ENCODE measurements at regions not wholly inside any gene's neighbourhood (a gene's known extent, or its start where the extent isn't known, plus 50 kb on each side); places are given as distances from the start of the nearest gene placed in this dataset.

- TF ChIP-seq CTCF (IDR thresholded peaks at IDR 0.05): no peak
- no peak for TF ChIP-seq POLR2A (IDR thresholded peaks at IDR 0.05)
- Histone ChIP-seq H3K4me1 (no peaks in the 10 kb centered on the region), H3K36me3 (replicated peaks in 1 of 2; ENCODE audit: insufficient read depth in 1 of 2, low read depth in 2 of 2) (no peaks in the 10 kb centered on the region), H3K9me3 (no peaks in the 10 kb centered on the region), H3K4me3 (no peak overlapping the region), H3K27me3 (peaks cover 0 to 10% of the 10 kb centered on the region in 2 donors), H3K27ac (no peak overlapping the region)
- ATAC-seq: no peak
- intact Hi-C loops (cut with DNase I): no loop called here
- 65 to 77% methylated on average over 8 to 11 of the region's 15 CpGs for WGBS, 2 donors
- no peak for DNase-seq
Measured at GRCh38 chr5:2094616-2094995, 211.9 kb upstream of the IRX4 start.

GRCh38 chr5:2093859-2094615 lies 211.3 kb upstream of the IRX4 start:
- intact Hi-C loops (cut with DNase I): no loop called here
- DNase-seq: no peak
- no peaks in the 10 kb centered on the region for H3K4me1 ChIP-seq
- no peak overlapping the region for H3K4me3 ChIP-seq
- ATAC-seq: peak; percentile 53
- H3K27ac ChIP-seq: no peak overlapping the region
- TF ChIP-seq POLR2A (IDR thresholded peaks at IDR 0.05) (no peak), CTCF (IDR thresholded peaks at IDR 0.05) (no peak)
- H3K9me3 ChIP-seq: no peaks in the 10 kb centered on the region
- WGBS, 2 donors: 75 to 79% methylated on average over 24 of the region's 24 CpGs
- H3K36me3 ChIP-seq (replicated peaks in 1 of 2; ENCODE audit: insufficient read depth in 1 of 2, low read depth in 2 of 2): no peaks in the 10 kb centered on the region
- peaks cover 0 to 10% of the 10 kb centered on the region in 2 donors for H3K27me3 ChIP-seq

GRCh38 chr5:2091921-2092320 lies 209.2 kb upstream of the IRX4 start:
- H3K4me1 ChIP-seq: no peaks in the 10 kb centered on the region
- no peak overlapping the region for H3K27ac ChIP-seq
- ATAC-seq (no peak), DNase-seq (no peak)
- TF ChIP-seq CTCF (IDR thresholded peaks at IDR 0.05): no peak
- TF ChIP-seq POLR2A (IDR thresholded peaks at IDR 0.05): no peak
- H3K36me3 ChIP-seq (replicated peaks in 1 of 2; ENCODE audit: insufficient read depth in 1 of 2, low read depth in 2 of 2): no peaks in the 10 kb centered on the region
- no peaks in the 10 kb centered on the region for H3K9me3 ChIP-seq
- 49 to 54% methylated on average over 4 of the region's 4 CpGs for WGBS, 2 donors
- H3K27me3 ChIP-seq: peaks cover 0 to 8% of the 10 kb centered on the region in 2 donors
- intact Hi-C loops (cut with DNase I): no loop called here
- no peak overlapping the region for H3K4me3 ChIP-seq

- Histone ChIP-seq H3K36me3 (replicated peaks in 1 of 2; ENCODE audit: insufficient read depth in 1 of 2, low read depth in 2 of 2) (no peaks in the 10 kb centered on the region), H3K4me3 (no peak overlapping the region), H3K4me1 (no peaks in the 10 kb centered on the region), H3K27me3 (no peaks in the 10 kb centered on the region), H3K27ac (no peak overlapping the region), H3K9me3 (no peaks in the 10 kb centered on the region)
- TF ChIP-seq POLR2A (IDR thresholded peaks at IDR 0.05) (no peak), CTCF (IDR thresholded peaks at IDR 0.05) (no peak)
- intact Hi-C loops (cut with DNase I): no loop called here
- 47 to 51% methylated on average over 2 of the region's 2 CpGs for WGBS, 2 donors
- ATAC-seq (no peak), DNase-seq (no peak)
Measured at GRCh38 chr5:2087980-2088379, 205.3 kb upstream of the IRX4 start.

GRCh38 chr5:2075365-2075764 lies 192.6 kb upstream of the IRX4 start:
- WGBS, 2 donors: 80 to 81% methylated on average over 5 to 7 of the region's 7 CpGs
- intact Hi-C loops (cut with DNase I): no loop called here
- Histone ChIP-seq H3K9me3 (no peaks in the 10 kb centered on the region), H3K4me1 (no peaks in the 10 kb centered on the region), H3K27ac (no peak overlapping the region), H3K36me3 (replicated peaks in 1 of 2; ENCODE audit: insufficient read depth in 1 of 2, low read depth in 2 of 2) (no peaks in the 10 kb centered on the region), H3K4me3 (no peak overlapping the region), H3K27me3 (no peaks in the 10 kb centered on the region)
- TF ChIP-seq POLR2A (IDR thresholded peaks at IDR 0.05): no peak
- TF ChIP-seq CTCF (IDR thresholded peaks at IDR 0.05): no peak
- ATAC-seq (no peak), DNase-seq (no peak)

Measured in body of pancreas (tissue), 4 donors.